MM.1S (cell line): ENCODE measurements at regions not wholly inside any gene's neighbourhood (a gene's known extent, or its start where the extent isn't known, plus 50 kb on each side); places are given as distances from the start of the nearest gene placed in this dataset.

ENCODE experiments used
- DNase-seq: peaks from one replicate; pipeline ENCODE4 v3.0.0-alpha.2; 2015
- H2AFZ ChIP-seq: fragments of 300-600 bp; sonication (generic); 2 replicates; pipeline ENCODE4 v1.6.0; 2016; ENCODE audit warnings: antibody characterized with exemption, low read length
- H3F3A ChIP-seq: fragments of 300-600 bp; sonication (generic); 2 replicates; pipeline ENCODE4 v1.6.1; 2016; ENCODE audit warnings: mild to moderate bottlenecking, antibody characterized with exemption, low read length, moderate library complexity, mixed read lengths; ENCODE audit not compliant: insufficient read depth
- H3K27ac ChIP-seq: fragments of 300-600 bp; sonication (generic); 2 replicates; pipeline ENCODE4 v1.5.1; 2016; ENCODE audit warnings: mild to moderate bottlenecking, low read length
- H3K27me3 ChIP-seq: fragments of 300-600 bp; sonication (generic); replicated peaks from 2 replicates; pipeline ENCODE4 v1.6.0; 2016; ENCODE audit warnings: low read length; ENCODE audit not compliant: insufficient read depth
- H3K36me3 ChIP-seq: fragments of 300-600 bp; sonication (generic); replicated peaks from 2 replicates; pipeline ENCODE4 v1.6.1; 2016; ENCODE audit warnings: mild to moderate bottlenecking, low read length, mixed read lengths; ENCODE audit not compliant: insufficient read depth
- H3K4me1 ChIP-seq: fragments of 300-600 bp; sonication (generic); 2 replicates; pipeline ENCODE4 v1.6.1; 2016; ENCODE audit warnings: low read length, mixed read lengths
- H3K4me2 ChIP-seq: fragments of 300-600 bp; sonication (generic); 2 replicates; pipeline ENCODE4 v1.6.0; 2016; ENCODE audit warnings: low read depth, low read length
- H3K4me3 ChIP-seq: fragments of 300-600 bp; sonication (generic); 2 replicates; pipeline ENCODE4 v1.5.1; 2016; ENCODE audit warnings: low read length, mixed read lengths
- H3K79me2 ChIP-seq: fragments of 300-600 bp; sonication (generic); 2 replicates; pipeline ENCODE4 v1.6.1; 2016; ENCODE audit warnings: mixed run types, low read length, mixed read lengths
- H3K9ac ChIP-seq: fragments of 300-600 bp; sonication (generic); 2 replicates; pipeline ENCODE4 v1.6.1; 2016; ENCODE audit warnings: low read length, mixed read lengths
- H3K9me2 ChIP-seq: fragments of 300-600 bp; sonication (generic); replicated peaks from 2 replicates; pipeline ENCODE4 v1.6.1; 2016; ENCODE audit warnings: mild to moderate bottlenecking, low read length, mixed read lengths; ENCODE audit not compliant: insufficient read depth
- H3K9me3 ChIP-seq: fragments of 300-600 bp; sonication (generic); replicated peaks from 2 replicates; pipeline ENCODE4 v1.6.1; 2016; ENCODE audit warnings: mild to moderate bottlenecking, low read length, mixed read lengths; ENCODE audit not compliant: insufficient read depth
- H4K20me1 ChIP-seq: fragments of 300-600 bp; sonication (generic); 2 replicates; pipeline ENCODE4 v1.6.1; 2016; ENCODE audit warnings: mild to moderate bottlenecking, low read length, moderate library complexity, mixed read lengths; ENCODE audit not compliant: insufficient read depth
- EZH2 ChIP-seq: fragments of 300-600 bp; sonication (generic); optimal IDR thresholded peaks from 2 replicates; pipeline ENCODE3; 2017; ENCODE audit warnings: low read depth, mild to moderate bottlenecking, antibody characterized with exemption, low read length, mixed read lengths
- EZH2phosphoT487 ChIP-seq: fragments of 300-600 bp; sonication (generic); IDR thresholded peaks from 2 replicates; pipeline ENCODE4 v1.6.1; 2018; ENCODE audit warnings: antibody characterized with exemption, low read length
- TF ChIP-seq, protein P1 (sequence below): fragments of 300-600 bp; sonication (generic); IDR thresholded peaks from 2 replicates; pipeline ENCODE4 v1.5.1; 2016; ENCODE audit warnings: antibody characterized with exemption, low read length, mixed read lengths

DNA sequence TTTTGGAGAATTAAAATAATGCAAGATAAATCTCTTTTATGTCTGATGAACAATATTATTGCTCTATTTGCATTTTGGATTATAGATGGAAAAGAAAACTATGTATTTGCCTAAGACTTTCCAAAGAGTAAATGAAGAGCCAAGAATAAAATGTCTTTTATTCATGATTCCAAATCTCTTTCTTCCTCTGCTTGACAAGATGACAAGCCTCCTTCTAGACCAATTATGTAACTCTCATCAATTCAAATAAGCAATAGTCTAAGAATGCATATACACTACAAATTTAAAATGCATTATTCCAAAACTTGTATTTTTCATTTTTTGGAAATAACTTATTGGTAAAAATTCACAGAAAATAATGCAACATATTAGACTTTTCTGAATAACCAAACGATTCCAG is 377.3 kb downstream of the GASK1B start:
- TF ChIP-seq EZH2phosphoT487 (no peak), EZH2 (no peak)
- TF ChIP-seq, protein P1, sequence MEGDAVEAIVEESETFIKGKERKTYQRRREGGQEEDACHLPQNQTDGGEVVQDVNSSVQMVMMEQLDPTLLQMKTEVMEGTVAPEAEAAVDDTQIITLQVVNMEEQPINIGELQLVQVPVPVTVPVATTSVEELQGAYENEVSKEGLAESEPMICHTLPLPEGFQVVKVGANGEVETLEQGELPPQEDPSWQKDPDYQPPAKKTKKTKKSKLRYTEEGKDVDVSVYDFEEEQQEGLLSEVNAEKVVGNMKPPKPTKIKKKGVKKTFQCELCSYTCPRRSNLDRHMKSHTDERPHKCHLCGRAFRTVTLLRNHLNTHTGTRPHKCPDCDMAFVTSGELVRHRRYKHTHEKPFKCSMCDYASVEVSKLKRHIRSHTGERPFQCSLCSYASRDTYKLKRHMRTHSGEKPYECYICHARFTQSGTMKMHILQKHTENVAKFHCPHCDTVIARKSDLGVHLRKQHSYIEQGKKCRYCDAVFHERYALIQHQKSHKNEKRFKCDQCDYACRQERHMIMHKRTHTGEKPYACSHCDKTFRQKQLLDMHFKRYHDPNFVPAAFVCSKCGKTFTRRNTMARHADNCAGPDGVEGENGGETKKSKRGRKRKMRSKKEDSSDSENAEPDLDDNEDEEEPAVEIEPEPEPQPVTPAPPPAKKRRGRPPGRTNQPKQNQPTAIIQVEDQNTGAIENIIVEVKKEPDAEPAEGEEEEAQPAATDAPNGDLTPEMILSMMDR, result no peak
- H3K9me2 ChIP-seq, result no peaks in the 10 kb centered on the region
- H3F3A ChIP-seq, result peaks cover 3% of the 10 kb centered on the region; the same call in 1 of the 2 replicates

DNA sequence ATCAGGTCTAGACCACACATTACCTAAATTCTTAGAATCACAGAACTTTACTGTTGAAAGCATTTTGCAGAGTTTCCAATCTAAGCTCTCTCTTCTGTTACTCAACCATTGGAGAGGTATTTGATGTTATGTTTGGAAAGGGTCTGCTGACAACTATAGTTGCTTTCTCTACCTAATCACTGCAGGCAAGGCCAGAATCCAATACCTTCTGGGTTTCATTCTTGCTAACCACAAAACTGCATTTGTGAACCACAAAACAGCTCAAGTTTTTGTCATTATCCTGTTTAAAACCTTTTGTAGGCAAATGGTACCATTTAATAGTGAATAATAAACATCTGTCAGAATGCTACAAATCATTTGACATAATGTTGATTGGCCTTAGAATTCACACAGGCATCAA is 380.1 kb downstream of the GASK1B start:
- Histone ChIP-seq H3K9me2 (no peaks in the 10 kb centered on the region), H3K4me2 (no peak overlapping the region), H3K4me3 (no peak overlapping the region), H2AFZ (no peak overlapping the region), H3F3A (peaks cover 3% of the 10 kb centered on the region; the same call in 1 of the 2 replicates), H3K9ac (no peak overlapping the region), H3K4me1 (0 out of 2 replicates have a peak, but pooled peaks cover 5% of the 10 kb centered on the region), H4K20me1 (no peaks in the 10 kb centered on the region), H3K79me2 (no peaks in the 10 kb centered on the region), H3K27ac (no peak overlapping the region), H3K9me3 (no peaks in the 10 kb centered on the region), H3K36me3 (no peaks in the 10 kb centered on the region), H3K27me3 (no peaks in the 10 kb centered on the region)
- DNase-seq, result peak; percentile 59
- TF ChIP-seq EZH2, result no peak
- TF ChIP-seq EZH2phosphoT487, result no peak
- TF ChIP-seq, protein P1, result no peak

More for the DNA sequence above, 377.3 kb downstream of the GASK1B start:
- no peaks in the 10 kb centered on the region for H3K9me3 ChIP-seq
- no peak overlapping the region for H3K27ac ChIP-seq
- DNase-seq, result no peak
- H3K79me2 ChIP-seq, result no peaks in the 10 kb centered on the region
- H3K4me2 ChIP-seq, result no peak overlapping the region
- no peaks in the 10 kb centered on the region for H3K36me3 ChIP-seq
- H3K9ac ChIP-seq, result no peak overlapping the region
- H3K27me3 ChIP-seq, result no peaks in the 10 kb centered on the region
- no peaks in the 10 kb centered on the region for H4K20me1 ChIP-seq
- no peak overlapping the region for H3K4me3 ChIP-seq
- no peak overlapping the region for H2AFZ ChIP-seq
- H3K4me1 ChIP-seq, result 0 out of 2 replicates have a peak, but pooled peaks cover 5% of the 10 kb centered on the region

DNA sequence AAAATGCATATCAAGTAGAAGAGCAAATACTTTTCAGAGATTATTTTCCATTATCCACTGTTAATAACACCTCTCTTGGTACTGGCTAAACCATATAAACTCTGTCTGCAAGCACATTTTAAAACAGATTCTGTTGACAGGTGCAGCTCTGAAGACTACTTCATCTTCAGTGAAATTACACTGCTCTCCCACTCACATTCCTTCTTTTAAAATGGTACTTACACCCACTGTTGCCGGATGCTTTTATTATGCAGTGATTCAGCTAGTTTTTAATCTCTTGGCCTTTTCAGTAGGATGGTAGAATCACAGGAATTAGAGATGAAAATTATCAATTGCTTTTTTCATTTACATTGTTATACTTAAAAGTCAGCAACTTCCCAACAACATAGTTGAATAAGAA is 381.6 kb downstream of the GASK1B start:
- Histone ChIP-seq H3K9me2 (no peaks in the 10 kb centered on the region), H3K4me1 (0 out of 2 replicates have a peak, but pooled peaks cover 5% of the 10 kb centered on the region), H3K4me2 (no peak overlapping the region), H3K36me3 (no peaks in the 10 kb centered on the region), H4K20me1 (no peaks in the 10 kb centered on the region), H3K27me3 (no peaks in the 10 kb centered on the region), H3F3A (peaks cover 3% of the 10 kb centered on the region; the same call in 1 of the 2 replicates), H3K9ac (no peak overlapping the region), H2AFZ (no peak overlapping the region), H3K27ac (no peak overlapping the region), H3K79me2 (no peaks in the 10 kb centered on the region), H3K9me3 (no peaks in the 10 kb centered on the region), H3K4me3 (no peak overlapping the region)
- TF ChIP-seq, protein P1, result no peak
- TF ChIP-seq EZH2phosphoT487 (no peak), EZH2 (no peak)
- DNase-seq, result no peak
